ENCODE measurements at regions not wholly inside any gene's neighbourhood (a gene's known extent, or its start where the extent isn't known, plus 50 kb on each side); places are given as distances from the start of the nearest gene placed in this dataset.
A peak's percentile ranks its signal among the peaks of the same experiment; 100 is the strongest.

DNA sequence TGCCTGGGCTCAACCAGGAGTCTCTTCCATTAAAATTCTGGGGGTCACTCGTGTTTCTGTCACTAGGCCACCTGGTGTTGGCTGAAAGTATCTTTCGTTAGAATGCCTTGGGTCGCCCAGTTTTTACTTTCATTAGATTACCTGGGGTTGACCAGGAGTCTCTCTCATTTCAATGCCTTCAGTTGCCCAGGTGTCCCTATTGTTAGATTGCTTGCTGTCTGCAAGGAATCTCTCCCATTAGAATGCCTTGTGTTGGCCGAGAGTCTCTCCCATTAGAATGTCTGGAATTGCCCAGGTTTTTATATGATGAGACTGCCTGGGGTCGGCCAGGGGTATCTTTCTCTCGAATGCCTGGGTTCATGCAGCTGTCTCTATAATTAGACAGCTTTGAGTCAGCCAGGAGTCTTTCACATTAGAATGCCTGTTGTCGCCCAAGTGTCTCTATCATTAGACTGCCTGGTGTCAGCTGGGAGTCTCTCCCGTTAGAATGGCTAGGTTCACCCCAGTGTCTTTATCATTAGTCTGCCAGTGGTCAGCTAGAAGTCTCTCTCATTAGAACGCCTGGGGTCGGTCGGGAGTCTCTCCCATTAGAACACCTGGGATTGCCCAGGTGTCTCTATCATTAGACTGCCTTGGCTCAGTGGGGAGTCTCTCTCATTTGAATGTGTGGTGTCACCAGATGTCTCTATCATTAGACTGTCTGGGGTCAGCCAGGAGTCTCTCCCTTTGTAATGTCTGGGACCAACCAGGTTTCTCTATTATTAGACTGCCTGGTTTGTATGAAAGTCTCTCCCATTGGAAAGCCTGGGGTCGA, 1446.8 kb downstream of the UQCRFS1 start:
- intact Hi-C loops (cut with micrococcal nuclease), result no loop called here
- Histone ChIP-seq H3K4me1 (peaks cover 17% of the 10 kb centered on the region), H3K4me3 (no peak overlapping the region), H3K27me3 (ENCODE audit: low read depth) (no peaks in the 10 kb centered on the region), H3K9me3 (replicated peaks) (peaks cover 71% of the 10 kb centered on the region), H3K27ac (replicated peaks) (no peak overlapping the region), H3K36me3 (peaks cover 11% of the 10 kb centered on the region)
- DNase-seq, result no peak
- TF ChIP-seq, protein P1, sequence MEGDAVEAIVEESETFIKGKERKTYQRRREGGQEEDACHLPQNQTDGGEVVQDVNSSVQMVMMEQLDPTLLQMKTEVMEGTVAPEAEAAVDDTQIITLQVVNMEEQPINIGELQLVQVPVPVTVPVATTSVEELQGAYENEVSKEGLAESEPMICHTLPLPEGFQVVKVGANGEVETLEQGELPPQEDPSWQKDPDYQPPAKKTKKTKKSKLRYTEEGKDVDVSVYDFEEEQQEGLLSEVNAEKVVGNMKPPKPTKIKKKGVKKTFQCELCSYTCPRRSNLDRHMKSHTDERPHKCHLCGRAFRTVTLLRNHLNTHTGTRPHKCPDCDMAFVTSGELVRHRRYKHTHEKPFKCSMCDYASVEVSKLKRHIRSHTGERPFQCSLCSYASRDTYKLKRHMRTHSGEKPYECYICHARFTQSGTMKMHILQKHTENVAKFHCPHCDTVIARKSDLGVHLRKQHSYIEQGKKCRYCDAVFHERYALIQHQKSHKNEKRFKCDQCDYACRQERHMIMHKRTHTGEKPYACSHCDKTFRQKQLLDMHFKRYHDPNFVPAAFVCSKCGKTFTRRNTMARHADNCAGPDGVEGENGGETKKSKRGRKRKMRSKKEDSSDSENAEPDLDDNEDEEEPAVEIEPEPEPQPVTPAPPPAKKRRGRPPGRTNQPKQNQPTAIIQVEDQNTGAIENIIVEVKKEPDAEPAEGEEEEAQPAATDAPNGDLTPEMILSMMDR (IDR thresholded peaks at IDR 0.05; ENCODE audit: borderline replicate concordance), result no peak

DNA sequence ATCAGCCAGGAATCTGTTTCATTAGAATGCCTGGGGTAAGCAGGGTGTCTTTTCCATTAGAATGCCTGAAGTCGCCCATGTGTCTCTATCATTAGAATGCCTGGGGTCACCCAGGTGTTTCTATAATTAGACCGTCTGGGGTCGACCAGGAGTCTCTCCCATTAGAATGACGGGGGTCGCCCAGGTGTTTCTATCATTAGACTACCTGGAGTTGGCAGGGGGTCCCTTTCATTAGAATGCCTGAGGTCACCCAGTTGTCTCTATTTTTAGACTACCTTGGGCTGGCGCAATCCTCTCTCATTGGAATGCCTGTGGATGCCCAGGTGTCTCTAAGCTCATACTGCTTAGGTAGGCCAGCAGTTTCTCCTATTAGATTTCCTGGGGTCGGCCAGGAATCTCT, 1447.6 kb downstream of the UQCRFS1 start:
- intact Hi-C loops (cut with micrococcal nuclease), result no loop called here
- peaks cover 74% of the 10 kb centered on the region for H3K9me3 ChIP-seq (replicated peaks)

DNA sequence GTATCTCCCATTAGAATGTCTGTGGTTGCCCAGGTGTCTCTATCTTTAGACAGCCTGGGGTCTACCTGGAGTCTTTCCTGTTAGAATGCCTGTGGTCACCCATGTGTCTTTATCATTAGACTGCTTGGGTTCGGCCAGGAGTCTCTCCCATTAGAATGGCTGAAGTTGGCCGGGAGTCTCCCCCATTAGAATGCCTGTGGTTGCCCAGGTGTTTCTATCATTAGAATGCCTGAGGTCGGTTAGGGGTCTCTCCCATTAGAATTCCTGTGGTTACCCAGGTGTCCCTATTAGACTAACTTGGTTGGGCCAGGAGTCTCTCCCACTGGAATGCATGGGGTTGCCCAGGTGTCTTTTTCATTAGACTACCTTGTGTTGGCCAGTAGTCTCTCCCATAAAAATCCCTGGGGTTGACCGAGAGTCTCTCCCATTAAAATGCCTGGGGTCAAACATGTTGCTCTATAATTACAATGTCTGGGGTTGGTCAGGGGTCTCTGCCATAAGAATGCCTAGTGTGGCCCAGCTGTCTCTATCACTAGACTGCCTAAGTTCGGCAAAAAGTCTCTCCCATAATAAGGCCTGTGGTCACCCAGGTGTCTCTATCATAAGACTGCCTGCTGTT, 1448.7 kb downstream of the UQCRFS1 start:
- Histone ChIP-seq H3K36me3 (no peaks in the 10 kb centered on the region), H3K4me1 (peaks cover 28% of the 10 kb centered on the region), H3K4me3 (no peak overlapping the region), H3K9me3 (replicated peaks) (peaks cover 65% of the 10 kb centered on the region), H3K27me3 (ENCODE audit: low read depth) (no peaks in the 10 kb centered on the region), H3K27ac (replicated peaks) (no peak overlapping the region)
- no peak for DNase-seq
- TF ChIP-seq, protein P1 (IDR thresholded peaks at IDR 0.05; ENCODE audit: borderline replicate concordance), result no peak
- intact Hi-C loops (cut with micrococcal nuclease), result no loop called here

More for the DNA sequence above, 1447.6 kb downstream of the UQCRFS1 start:
- Histone ChIP-seq H3K4me1 (peaks cover 17% of the 10 kb centered on the region), H3K27ac (replicated peaks) (no peak overlapping the region), H3K4me3 (no peak overlapping the region), H3K27me3 (ENCODE audit: low read depth) (no peaks in the 10 kb centered on the region), H3K36me3 (peaks cover 5% of the 10 kb centered on the region)
- TF ChIP-seq, protein P1 (IDR thresholded peaks at IDR 0.05; ENCODE audit: borderline replicate concordance), result no peak
- DNase-seq, result no peak

DNA sequence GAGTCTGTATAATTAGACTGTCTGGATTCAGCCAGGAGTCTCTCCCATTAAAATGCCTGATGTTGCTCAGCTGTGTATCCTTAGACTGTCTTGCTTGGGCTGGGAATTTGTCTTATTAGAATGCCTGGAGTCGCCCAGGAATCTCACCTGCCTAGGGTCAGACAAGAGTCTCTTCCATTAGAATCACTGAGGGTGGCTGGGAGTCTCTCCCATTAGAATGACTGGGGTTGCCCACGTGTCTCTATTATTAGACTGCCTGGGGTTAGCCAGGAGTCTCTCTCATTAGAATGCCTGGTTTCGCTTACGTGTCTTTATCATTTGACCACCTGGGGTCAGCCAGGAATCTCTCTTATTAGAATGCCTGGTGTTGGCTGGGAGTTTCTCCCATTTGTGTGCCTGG, 1450.0 kb downstream of the UQCRFS1 start:
- intact Hi-C loops (cut with micrococcal nuclease), result no loop called here
- peaks cover 53% of the 10 kb centered on the region for H3K9me3 ChIP-seq (replicated peaks)
- no peak for DNase-seq
- TF ChIP-seq, protein P1 (IDR thresholded peaks at IDR 0.05; ENCODE audit: borderline replicate concordance), result no peak
- H3K27ac ChIP-seq (replicated peaks), result no peak overlapping the region
- peaks cover 39% of the 10 kb centered on the region for H3K4me1 ChIP-seq
- no peaks in the 10 kb centered on the region for H3K36me3 ChIP-seq
- H3K27me3 ChIP-seq (ENCODE audit: low read depth), result no peaks in the 10 kb centered on the region
- no peak overlapping the region for H3K4me3 ChIP-seq

DNA sequence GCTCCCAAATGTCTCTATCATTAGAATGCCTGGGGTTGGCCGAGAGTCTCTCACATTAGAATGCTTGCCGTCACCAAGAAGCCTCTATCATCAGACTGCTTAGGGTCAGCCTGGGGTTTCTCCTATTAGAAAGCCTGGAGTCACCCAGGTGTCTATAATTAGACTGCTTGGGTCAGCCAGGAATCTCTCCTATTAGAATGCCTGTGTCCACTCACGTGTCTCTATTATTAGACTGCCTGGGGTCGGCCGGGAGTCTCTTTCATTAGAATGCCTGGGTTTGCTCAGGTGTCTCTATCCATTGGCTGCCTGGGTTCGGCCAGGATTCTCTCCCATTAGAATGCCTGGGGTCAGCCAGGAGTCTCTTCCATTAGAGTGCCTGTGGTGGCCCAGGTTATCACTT, 1453.1 kb downstream of the UQCRFS1 start:
- TF ChIP-seq, protein P1 (IDR thresholded peaks at IDR 0.05; ENCODE audit: borderline replicate concordance), result no peak
- peaks cover 23% of the 10 kb centered on the region for H3K9me3 ChIP-seq (replicated peaks)
- no peaks in the 10 kb centered on the region for H3K36me3 ChIP-seq
- H3K4me1 ChIP-seq, result peaks cover 39% of the 10 kb centered on the region
- intact Hi-C loops (cut with micrococcal nuclease), result no loop called here
- no peak for DNase-seq
- H3K4me3 ChIP-seq, result peak overlapping the region; percentile 9
- no peaks in the 10 kb centered on the region for H3K27me3 ChIP-seq (ENCODE audit: low read depth)
- H3K27ac ChIP-seq (replicated peaks), result no peak overlapping the region

Data from left ventricle myocardium inferior (tissue), 1 donor.